ENCODE measurements at regions not wholly inside any gene's neighbourhood (a gene's known extent, or its start where the extent isn't known, plus 50 kb on each side); places are given as distances from the start of the nearest gene placed in this dataset.

DNA sequence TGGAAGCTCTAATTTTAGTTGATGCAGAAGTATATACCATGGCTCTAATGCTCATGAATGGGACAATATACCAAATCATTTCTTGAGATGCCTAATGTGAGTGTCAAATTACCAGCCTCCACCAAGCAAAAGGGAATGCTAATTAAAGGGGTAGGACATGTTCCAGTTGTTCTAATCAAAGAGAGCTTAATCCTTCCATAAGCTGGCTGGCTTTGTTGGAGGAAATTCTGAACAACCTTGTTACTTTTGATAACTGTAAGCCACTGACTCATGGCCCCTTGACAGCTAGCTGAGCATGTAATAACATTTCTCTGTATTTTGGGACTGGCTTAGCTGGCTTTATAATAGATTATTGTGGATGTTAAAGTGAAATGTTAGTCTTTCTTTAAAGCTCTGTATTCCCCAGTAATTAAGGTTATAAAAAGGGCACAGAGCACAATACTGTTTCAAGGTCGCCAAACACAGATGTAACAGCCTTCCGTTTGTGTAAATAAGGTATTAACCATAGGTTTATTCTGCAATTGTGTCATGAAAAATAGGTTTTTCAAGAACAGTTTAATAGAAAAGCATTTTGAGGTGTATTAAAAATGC, 1194.0 kb downstream of the PCDH9 start:
- ATAC-seq (ENCODE audit: low FRiP score) (no peak), DNase-seq (no peak)
- WGBS, 2 donors: 25 to 27% methylated on average over 2 of the region's 2 CpGs
- H3K4me3 ChIP-seq (ENCODE audit: low read length in 2 of 2): no peak overlapping the region
- H3K27me3 ChIP-seq (ENCODE audit: control insufficient read depth in 1 of 2, insufficient read depth in 2 of 2, low read length in 1 of 2): no peaks in the 10 kb centered on the region
- no peak overlapping the region for H3K27ac ChIP-seq (ENCODE audit: low read depth in 1 of 2, low read length in 2 of 2)
- H3K36me3 ChIP-seq (ENCODE audit: control insufficient read depth in 1 of 2, insufficient read depth in 2 of 2, low read length in 1 of 2): no peaks in the 10 kb centered on the region
- peaks cover 0 to 2% of the 10 kb centered on the region in 2 donors for H3K4me1 ChIP-seq (ENCODE audit: control insufficient read depth in 1 of 2, insufficient read depth in 2 of 2, low read length in 2 of 2)
- no peaks in the 10 kb centered on the region for H3K9me3 ChIP-seq (ENCODE audit: control insufficient read depth, low read length)
- intact Hi-C loops (cut with DNase I): no loop called here

- H3K9me3 ChIP-seq (ENCODE audit: control insufficient read depth, low read length): no peaks in the 10 kb centered on the region
- ATAC-seq (ENCODE audit: low FRiP score) (no peak), DNase-seq (no peak)
- 76 to 84% methylated on average over 1 of the region's 1 CpG for WGBS, 2 donors
- H3K4me3 ChIP-seq (ENCODE audit: low read length in 2 of 2): no peak overlapping the region
- no peak overlapping the region for H3K27ac ChIP-seq (ENCODE audit: low read depth in 1 of 2, low read length in 2 of 2)
- H3K4me1 ChIP-seq (ENCODE audit: control insufficient read depth in 1 of 2, insufficient read depth in 2 of 2, low read length in 2 of 2): peaks cover 0 to 2% of the 10 kb centered on the region in 2 donors
- no peaks in the 10 kb centered on the region for H3K36me3 ChIP-seq (ENCODE audit: control insufficient read depth in 1 of 2, insufficient read depth in 2 of 2, low read length in 1 of 2)
- H3K27me3 ChIP-seq (ENCODE audit: control insufficient read depth in 1 of 2, insufficient read depth in 2 of 2, low read length in 1 of 2): no peaks in the 10 kb centered on the region
- intact Hi-C loops (cut with DNase I): no loop called here
Measured at GRCh38 chr13:66033924-66034323, 1196.2 kb downstream of the PCDH9 start.

- 71 to 73% methylated on average over 1 of the region's 1 CpG for WGBS, 2 donors
- ATAC-seq (ENCODE audit: low FRiP score) (no peak), DNase-seq (no peak)
- Histone ChIP-seq H3K36me3 (ENCODE audit: control insufficient read depth in 1 of 2, insufficient read depth in 2 of 2, low read length in 1 of 2) (no peaks in the 10 kb centered on the region), H3K27me3 (ENCODE audit: control insufficient read depth in 1 of 2, insufficient read depth in 2 of 2, low read length in 1 of 2) (no peaks in the 10 kb centered on the region), H3K9me3 (ENCODE audit: control insufficient read depth, low read length) (no peaks in the 10 kb centered on the region), H3K4me1 (ENCODE audit: control insufficient read depth in 1 of 2, insufficient read depth in 2 of 2, low read length in 2 of 2) (no peaks in the 10 kb centered on the region), H3K27ac (ENCODE audit: low read depth in 1 of 2, low read length in 2 of 2) (no peak overlapping the region), H3K4me3 (ENCODE audit: low read length in 2 of 2) (no peak overlapping the region)
- intact Hi-C loops (cut with DNase I): no loop called here
Measured at GRCh38 chr13:66021846-66022245, 1208.3 kb downstream of the PCDH9 start.

- no peak for DNase-seq
- no peaks in the 10 kb centered on the region for H3K4me1 ChIP-seq (ENCODE audit: control insufficient read depth in 1 of 2, insufficient read depth in 2 of 2, low read length in 2 of 2)
- H3K9me3 ChIP-seq (ENCODE audit: control insufficient read depth, low read length): no peaks in the 10 kb centered on the region
- 44 to 47% methylated on average over 1 of the region's 1 CpG for WGBS, 2 donors
- no peak for ATAC-seq (ENCODE audit: low FRiP score)
- no peaks in the 10 kb centered on the region for H3K36me3 ChIP-seq (ENCODE audit: control insufficient read depth in 1 of 2, insufficient read depth in 2 of 2, low read length in 1 of 2)
- no peak overlapping the region for H3K4me3 ChIP-seq (ENCODE audit: low read length in 2 of 2)
- H3K27ac ChIP-seq (ENCODE audit: low read depth in 1 of 2, low read length in 2 of 2): no peak overlapping the region
- intact Hi-C loops (cut with DNase I): no loop called here
- H3K27me3 ChIP-seq (ENCODE audit: control insufficient read depth in 1 of 2, insufficient read depth in 2 of 2, low read length in 1 of 2): no peaks in the 10 kb centered on the region
Measured at GRCh38 chr13:66014771-66015170, 1215.4 kb downstream of the PCDH9 start.

GRCh38 chr13:66009241-66009640, 1220.9 kb downstream of the PCDH9 start:
- 93 to 94% methylated on average over 30 of the region's 30 CpGs for WGBS, 2 donors

GRCh38 chr13:66003558-66003957, 1226.6 kb downstream of the PCDH9 start:
- Histone ChIP-seq H3K27me3 (ENCODE audit: control insufficient read depth in 1 of 2, insufficient read depth in 2 of 2, low read length in 1 of 2) (no peaks in the 10 kb centered on the region), H3K9me3 (ENCODE audit: control insufficient read depth, low read length) (no peaks in the 10 kb centered on the region), H3K36me3 (ENCODE audit: control insufficient read depth in 1 of 2, insufficient read depth in 2 of 2, low read length in 1 of 2) (no peaks in the 10 kb centered on the region), H3K4me1 (ENCODE audit: control insufficient read depth in 1 of 2, insufficient read depth in 2 of 2, low read length in 2 of 2) (no peaks in the 10 kb centered on the region), H3K27ac (ENCODE audit: low read depth in 1 of 2, low read length in 2 of 2) (no peak overlapping the region), H3K4me3 (ENCODE audit: low read length in 2 of 2) (no peak overlapping the region)
- WGBS, 2 donors: 94 to 100% methylated on average over 1 of the region's 1 CpG
- ATAC-seq (ENCODE audit: low FRiP score) (no peak), DNase-seq (no peak)
- intact Hi-C loops (cut with DNase I): no loop called here

More at GRCh38 chr13:66009241-66009640, 1220.9 kb downstream of the PCDH9 start:
- H3K27ac ChIP-seq (ENCODE audit: low read depth in 1 of 2, low read length in 2 of 2): no peak overlapping the region
- H3K9me3 ChIP-seq (ENCODE audit: control insufficient read depth, low read length): no peaks in the 10 kb centered on the region
- no peaks in the 10 kb centered on the region for H3K4me1 ChIP-seq (ENCODE audit: control insufficient read depth in 1 of 2, insufficient read depth in 2 of 2, low read length in 2 of 2)
- DNase-seq (no peak), ATAC-seq (ENCODE audit: low FRiP score) (no peak)
- no peaks in the 10 kb centered on the region for H3K36me3 ChIP-seq (ENCODE audit: control insufficient read depth in 1 of 2, insufficient read depth in 2 of 2, low read length in 1 of 2)
- no peak overlapping the region for H3K4me3 ChIP-seq (ENCODE audit: low read length in 2 of 2)
- intact Hi-C loops (cut with DNase I): no loop called here
- H3K27me3 ChIP-seq (ENCODE audit: control insufficient read depth in 1 of 2, insufficient read depth in 2 of 2, low read length in 1 of 2): no peaks in the 10 kb centered on the region

- Histone ChIP-seq H3K9me3 (ENCODE audit: control insufficient read depth, low read length) (no peaks in the 10 kb centered on the region), H3K27me3 (ENCODE audit: control insufficient read depth in 1 of 2, insufficient read depth in 2 of 2, low read length in 1 of 2) (no peaks in the 10 kb centered on the region), H3K27ac (ENCODE audit: low read depth in 1 of 2, low read length in 2 of 2) (no peak overlapping the region), H3K4me1 (ENCODE audit: control insufficient read depth in 1 of 2, insufficient read depth in 2 of 2, low read length in 2 of 2) (no peaks in the 10 kb centered on the region), H3K36me3 (ENCODE audit: control insufficient read depth in 1 of 2, insufficient read depth in 2 of 2, low read length in 1 of 2) (no peaks in the 10 kb centered on the region), H3K4me3 (ENCODE audit: low read length in 2 of 2) (no peak overlapping the region)
- ATAC-seq (ENCODE audit: low FRiP score): no peak
- intact Hi-C loops (cut with DNase I): no loop called here
- DNase-seq: no peak
- 59 to 62% methylated on average over 1 of the region's 1 CpG for WGBS, 2 donors
Measured at GRCh38 chr13:66001140-66001539, 1229.0 kb downstream of the PCDH9 start.

GRCh38 chr13:65999411-65999810, 1230.7 kb downstream of the PCDH9 start:
- intact Hi-C loops (cut with DNase I): no loop called here
- no peak overlapping the region for H3K4me3 ChIP-seq (ENCODE audit: low read length in 2 of 2)
- no peaks in the 10 kb centered on the region for H3K36me3 ChIP-seq (ENCODE audit: control insufficient read depth in 1 of 2, insufficient read depth in 2 of 2, low read length in 1 of 2)
- H3K27ac ChIP-seq (ENCODE audit: low read depth in 1 of 2, low read length in 2 of 2): no peak overlapping the region
- H3K4me1 ChIP-seq (ENCODE audit: control insufficient read depth in 1 of 2, insufficient read depth in 2 of 2, low read length in 2 of 2): no peaks in the 10 kb centered on the region
- no peaks in the 10 kb centered on the region for H3K27me3 ChIP-seq (ENCODE audit: control insufficient read depth in 1 of 2, insufficient read depth in 2 of 2, low read length in 1 of 2)
- ATAC-seq (ENCODE audit: low FRiP score) (no peak), DNase-seq (no peak)
- whole genome bisulfite sequencing, 2 donors: 67 to 77% methylated on average over 1 of the region's 1 CpG
- H3K9me3 ChIP-seq (ENCODE audit: control insufficient read depth, low read length): no peaks in the 10 kb centered on the region

DNA sequence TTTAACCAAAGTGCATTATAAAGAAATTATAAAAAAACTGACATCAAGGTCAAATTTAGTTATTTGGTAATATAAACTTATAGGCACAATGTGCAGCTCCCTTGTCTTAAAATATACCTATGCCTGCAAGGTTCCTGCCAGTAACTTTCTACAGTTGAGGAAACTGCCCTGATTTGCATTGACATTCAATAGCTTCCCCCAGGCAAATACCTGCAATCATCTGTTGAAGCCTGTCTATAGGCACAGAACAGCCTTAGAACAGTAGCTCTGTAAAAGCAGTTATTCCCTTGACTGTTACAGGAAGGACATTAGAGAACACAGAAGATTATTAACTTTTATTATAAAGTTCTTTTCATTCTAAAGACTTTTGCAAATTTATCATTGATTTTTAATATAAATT, 1239.5 kb downstream of the PCDH9 start:
- no peaks in the 10 kb centered on the region for H3K36me3 ChIP-seq (ENCODE audit: control insufficient read depth in 1 of 2, insufficient read depth in 2 of 2, low read length in 1 of 2)
- no peaks in the 10 kb centered on the region for H3K27me3 ChIP-seq (ENCODE audit: control insufficient read depth in 1 of 2, insufficient read depth in 2 of 2, low read length in 1 of 2)
- no peak overlapping the region for H3K27ac ChIP-seq (ENCODE audit: low read depth in 1 of 2, low read length in 2 of 2)
- DNase-seq (no peak), ATAC-seq (ENCODE audit: low FRiP score) (no peak)
- peaks cover 1% of the 10 kb centered on the region for H3K9me3 ChIP-seq (ENCODE audit: control insufficient read depth, low read length)
- intact Hi-C loops (cut with DNase I): no loop called here
- no peak overlapping the region for H3K4me3 ChIP-seq (ENCODE audit: low read length in 2 of 2)
- H3K4me1 ChIP-seq (ENCODE audit: control insufficient read depth in 1 of 2, insufficient read depth in 2 of 2, low read length in 2 of 2): no peaks in the 10 kb centered on the region
